H9 (cell line): ENCODE measurements at regions not wholly inside any gene's neighbourhood (a gene's known extent, or its start where the extent isn't known, plus 50 kb on each side); places are given as distances from the start of the nearest gene placed in this dataset.

Source experiments
- DNase-seq: peaks from one replicate; pipeline ENCODE4 v3.0.0-alpha.2; 2017
- H2AFZ ChIP-seq: one replicate; pipeline ENCODE4 v1.6.1; 2013; ENCODE audit warnings: mild to moderate bottlenecking, low read length, control low read depth, moderate library complexity
- H2AK5ac ChIP-seq: 2 replicates; pipeline ENCODE4 v1.6.1; 2013; ENCODE audit warnings: low read length, control low read depth, mixed read lengths; ENCODE audit not compliant: insufficient read length
- H2BK120ac ChIP-seq: one replicate; pipeline ENCODE4 v1.6.1; 2013; ENCODE audit warnings: low read depth, mild to moderate bottlenecking, low read length, control low read depth, inconsistent platforms; ENCODE audit not compliant: poor library complexity, severe bottlenecking
- H2BK12ac ChIP-seq: 2 replicates; pipeline ENCODE4 v1.6.1; 2013; ENCODE audit warnings: low read length, control low read depth, mixed read lengths, low read depth; ENCODE audit not compliant: insufficient read length
- H2BK15ac ChIP-seq: 2 replicates; pipeline ENCODE4 v1.6.1; 2013; ENCODE audit warnings: low read depth, low read length, control low read depth
- H2BK20ac ChIP-seq: one replicate; pipeline ENCODE4 v1.6.1; 2013; ENCODE audit warnings: low read depth, mild to moderate bottlenecking, low read length, control low read depth, inconsistent platforms; ENCODE audit not compliant: poor library complexity, severe bottlenecking
- H2BK5ac ChIP-seq: 2 replicates; pipeline ENCODE4 v1.6.1; 2013; ENCODE audit warnings: low read length, control low read depth, mixed read lengths; ENCODE audit not compliant: insufficient read length
- H3K14ac ChIP-seq: 2 replicates; pipeline ENCODE4 v1.6.1; 2013; ENCODE audit warnings: low read length, control low read depth; ENCODE audit not compliant: insufficient read depth
- H3K18ac ChIP-seq: 2 replicates; pipeline ENCODE4 v1.6.1; 2013; ENCODE audit warnings: low read depth, mild to moderate bottlenecking, mixed read lengths, low read length, control low read depth; ENCODE audit not compliant: insufficient read length
- H3K23ac ChIP-seq: 2 replicates; pipeline ENCODE4 v1.6.1; 2013; ENCODE audit warnings: low read length, control low read depth, mixed read lengths, low read depth; ENCODE audit not compliant: insufficient read length
- H3K23me2 ChIP-seq: 2 replicates; pipeline ENCODE4 v1.6.1; 2013; ENCODE audit warnings: low read depth, mild to moderate bottlenecking, mixed read lengths, low read length, control low read depth; ENCODE audit not compliant: insufficient read length, poor library complexity, severe bottlenecking
- H3K27ac ChIP-seq: 2 replicates; pipeline ENCODE4 v1.5.1; 2013; ENCODE audit warnings: low read length, control low read depth, mixed read lengths, low read depth; ENCODE audit not compliant: insufficient read length
- H3K27me3 ChIP-seq: 2 replicates; pipeline ENCODE4 v1.6.1; 2013; ENCODE audit warnings: low read length, control low read depth, inconsistent platforms; ENCODE audit not compliant: insufficient read depth
- H3K4ac ChIP-seq: 2 replicates; pipeline ENCODE4 v1.6.1; 2013; ENCODE audit warnings: low read depth, mild to moderate bottlenecking, control low read depth, inconsistent platforms, low read length, moderate library complexity
- H3K4me1 ChIP-seq: 2 replicates; pipeline ENCODE4 v1.6.1; 2013; ENCODE audit warnings: low read length, control low read depth, inconsistent platforms; ENCODE audit not compliant: insufficient read depth
- H3K4me2 ChIP-seq: 2 replicates; pipeline ENCODE4 v1.6.1; 2013; ENCODE audit warnings: low read length, control low read depth, mixed read lengths; ENCODE audit not compliant: insufficient read length, insufficient read depth
- H3K56ac ChIP-seq: 2 replicates; pipeline ENCODE4 v1.6.1; 2013; ENCODE audit warnings: low read depth, mild to moderate bottlenecking, mixed read lengths, low read length, control low read depth; ENCODE audit not compliant: insufficient read length
- H3K79me1 ChIP-seq: 2 replicates; pipeline ENCODE4 v1.6.1; 2013; ENCODE audit warnings: low read depth, mild to moderate bottlenecking, moderate library complexity, low read length, control low read depth, inconsistent platforms; ENCODE audit not compliant: insufficient read depth, poor library complexity, severe bottlenecking
- H3K79me2 ChIP-seq: 2 replicates; pipeline ENCODE4 v1.6.1; 2013; ENCODE audit warnings: low read length, control low read depth, inconsistent platforms; ENCODE audit not compliant: insufficient read depth
- H3K9ac ChIP-seq: 2 replicates; pipeline ENCODE4 v1.6.1; 2013; ENCODE audit warnings: low read length, control low read depth, mixed read lengths; ENCODE audit not compliant: insufficient read length; ENCODE audit errors: extremely low read depth
- H3K9me3 ChIP-seq: one replicate; pipeline ENCODE4 v1.6.1; 2013; ENCODE audit warnings: low read depth, low read length, inconsistent platforms; ENCODE audit not compliant: control insufficient read depth
- H3T11ph ChIP-seq: one replicate; pipeline ENCODE4 v1.6.1; 2013; ENCODE audit warnings: mild to moderate bottlenecking, low read length, control low read depth, inconsistent platforms
- H4K20me1 ChIP-seq: one replicate; pipeline ENCODE4 v1.6.1; 2013; ENCODE audit not compliant: control insufficient read depth, insufficient read length, insufficient read depth
- H4K5ac ChIP-seq: 2 replicates; pipeline ENCODE4 v1.6.1; 2013; ENCODE audit warnings: low read depth, mild to moderate bottlenecking, mixed read lengths, low read length, control low read depth; ENCODE audit not compliant: insufficient read length
- H4K8ac ChIP-seq: replicated peaks from 2 replicates; pipeline ENCODE4 v1.6.1; 2013; ENCODE audit warnings: low read length, control low read depth, mixed read lengths, low read depth; ENCODE audit not compliant: insufficient read length
- H4K91ac ChIP-seq: 2 replicates; pipeline ENCODE4 v1.6.1; 2013; ENCODE audit warnings: low read depth, mild to moderate bottlenecking, moderate library complexity, mixed read lengths, low read length, control low read depth; ENCODE audit not compliant: insufficient read length
- H3K27ac Mint-ChIP-seq, 3 experiments: 2 replicates in 2 of 3; 3 replicates in 1 of 3; pipeline ENCODE4 v1.8.0; 2020 to 2021; ENCODE audit warnings: mixed read lengths in 3 of 3, mild to moderate bottlenecking in 1 of 3, moderate library complexity in 1 of 3
- H3K27me3 Mint-ChIP-seq: 2 replicates; pipeline ENCODE4 v1.8.0; 2021; ENCODE audit warnings: low read depth, mild to moderate bottlenecking, moderate library complexity, mixed read lengths
- H3K36me3 Mint-ChIP-seq, 3 experiments: 2 replicates in 2 of 3; 3 replicates in 1 of 3; pipeline ENCODE4 v1.8.0; 2020 to 2021; ENCODE audit warnings: low read depth in 3 of 3, mixed read lengths in 3 of 3; ENCODE audit not compliant: insufficient read depth in 1 of 3
- H3K4me1 Mint-ChIP-seq, 2 experiments: 2 replicates each; pipeline ENCODE4 v1.8.0; 2020; ENCODE audit warnings: mixed read lengths in 2 of 2
- H3K4me3 Mint-ChIP-seq, 2 experiments: 2 replicates in 1 of 2; 3 replicates in 1 of 2; pipeline ENCODE4 v1.8.0; 2020 to 2021; ENCODE audit warnings: mild to moderate bottlenecking in 2 of 2, mixed read lengths in 2 of 2, moderate library complexity in 1 of 2
- H3K9me3 Mint-ChIP-seq, 2 experiments: 2 replicates in 1 of 2; 3 replicates in 1 of 2; pipeline ENCODE4 v1.8.0; 2020; ENCODE audit warnings: mild to moderate bottlenecking in 2 of 2, mixed read lengths in 2 of 2, moderate library complexity in 1 of 2
- TF ChIP-seq, protein P1 (sequence below): fragments of 200-600 bp; sonication (generic); conservative IDR thresholded peaks from 3 replicates; pipeline ENCODE4 v1.8.0; 2021; ENCODE audit warnings: antibody characterized with exemption, mild to moderate bottlenecking

DNA sequence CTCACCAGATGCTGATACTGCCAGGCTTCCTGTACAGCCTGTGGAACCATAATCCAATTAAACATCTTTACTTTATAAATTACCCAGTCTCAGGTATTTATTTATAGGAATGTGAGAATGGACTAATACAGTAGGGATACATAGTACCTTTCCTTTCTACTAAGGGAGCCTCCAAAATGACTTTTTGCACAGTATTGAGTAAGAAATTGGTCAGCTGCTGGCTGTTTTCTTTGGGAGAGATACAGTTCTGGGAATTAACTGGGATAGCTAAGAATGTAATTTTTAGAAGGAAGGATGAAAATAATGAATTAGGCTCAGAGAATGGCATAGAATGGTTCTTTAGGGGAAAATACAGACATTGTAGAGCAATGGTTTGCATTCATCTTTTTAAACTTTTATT, 426.0 kb upstream of the DDI1 start:
- Histone ChIP-seq H4K8ac (no peak overlapping the region), H3K23ac (no peak overlapping the region), H3K23me2 (no peaks in the 10 kb centered on the region), H3K56ac (no peak overlapping the region), H3K79me1 (no peaks in the 10 kb centered on the region), H3K79me2 (no peaks in the 10 kb centered on the region), H2BK5ac (no peak overlapping the region), H3K4me1 (no peaks in the 10 kb centered on the region), H3K14ac (no peak overlapping the region), H3K27me3 (no peaks in the 10 kb centered on the region), H3T11ph (no peak overlapping the region), H3K18ac (no peak overlapping the region), H2BK120ac (no peak overlapping the region), H3K9ac (no peak overlapping the region), H2BK12ac (no peak overlapping the region), H2BK15ac (no peak overlapping the region), H4K20me1 (no peaks in the 10 kb centered on the region), H2BK20ac (no peak overlapping the region), H4K5ac (no peak overlapping the region), H2AFZ (no peak overlapping the region), H4K91ac (no peak overlapping the region), H3K9me3 (no peaks in the 10 kb centered on the region), H3K4me2 (no peak overlapping the region), H2AK5ac (no peak overlapping the region), H3K4ac (no peak overlapping the region), H3K27ac (no peak overlapping the region)
- DNase-seq = no peak
- Mint-ChIP-seq H3K36me3 (peaks cover 0 to 3% (median 0%) of the 10 kb centered on the region in 3 experiments; a peak in 4 of 7 replicates), H3K9me3 (peaks cover 4% of the 10 kb centered on the region in 2 experiments; a peak in 4 of 5 replicates), H3K27me3 (no peaks in the 10 kb centered on the region), H3K27ac (no peak overlapping the region), H3K4me1 (peaks cover 0 to 3% of the 10 kb centered on the region in 2 experiments; a peak in 1 of 4 replicates), H3K4me3 (no peak overlapping the region)
- TF ChIP-seq, protein P1, sequence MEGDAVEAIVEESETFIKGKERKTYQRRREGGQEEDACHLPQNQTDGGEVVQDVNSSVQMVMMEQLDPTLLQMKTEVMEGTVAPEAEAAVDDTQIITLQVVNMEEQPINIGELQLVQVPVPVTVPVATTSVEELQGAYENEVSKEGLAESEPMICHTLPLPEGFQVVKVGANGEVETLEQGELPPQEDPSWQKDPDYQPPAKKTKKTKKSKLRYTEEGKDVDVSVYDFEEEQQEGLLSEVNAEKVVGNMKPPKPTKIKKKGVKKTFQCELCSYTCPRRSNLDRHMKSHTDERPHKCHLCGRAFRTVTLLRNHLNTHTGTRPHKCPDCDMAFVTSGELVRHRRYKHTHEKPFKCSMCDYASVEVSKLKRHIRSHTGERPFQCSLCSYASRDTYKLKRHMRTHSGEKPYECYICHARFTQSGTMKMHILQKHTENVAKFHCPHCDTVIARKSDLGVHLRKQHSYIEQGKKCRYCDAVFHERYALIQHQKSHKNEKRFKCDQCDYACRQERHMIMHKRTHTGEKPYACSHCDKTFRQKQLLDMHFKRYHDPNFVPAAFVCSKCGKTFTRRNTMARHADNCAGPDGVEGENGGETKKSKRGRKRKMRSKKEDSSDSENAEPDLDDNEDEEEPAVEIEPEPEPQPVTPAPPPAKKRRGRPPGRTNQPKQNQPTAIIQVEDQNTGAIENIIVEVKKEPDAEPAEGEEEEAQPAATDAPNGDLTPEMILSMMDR = no peak
